Transverse colon (tissue), 4 donors: ENCODE measurements at regions not wholly inside any gene's neighbourhood (a gene's known extent, or its start where the extent isn't known, plus 50 kb on each side); places are given as distances from the start of the nearest gene placed in this dataset.

ENCODE experiments used
- DNase-seq: peaks from one replicate; pipeline ENCODE4 v3.0.0-alpha.2; 2019
- H3K27ac ChIP-seq, 4 donors: fragments of 200-600 bp; sonication (generic); 2 replicates each; pipeline ENCODE4 v1.5.1; 2016 to 2018; ENCODE audit warnings: inconsistent platforms in 4 of 4
- H3K27me3 ChIP-seq: fragments of 200-600 bp; sonication (generic); 2 replicates; pipeline ENCODE4 v1.5.1; 2017; ENCODE audit warnings: inconsistent platforms
- H3K36me3 ChIP-seq, 4 donors: fragments of 200-600 bp; sonication (generic); 2 replicates each; pipeline ENCODE4 v1.5.1; 2017 to 2019; ENCODE audit warnings: inconsistent platforms in 4 of 4
- H3K4me1 ChIP-seq, 4 donors: fragments of 200-600 bp; sonication (generic); 2 replicates each; pipeline ENCODE4 v1.5.1; 2017 to 2020; ENCODE audit warnings: inconsistent platforms in 4 of 4
- H3K4me3 ChIP-seq, 4 donors: fragments of 200-600 bp; sonication (generic); 1 replicate in 1 of 4; 2 replicates in 3 of 4; pipeline versions ENCODE4 v1.5.1 to v1.6.1; 2017 to 2019; ENCODE audit warnings: inconsistent platforms in 4 of 4
- H3K9me3 ChIP-seq, 2 donors: fragments of 200-600 bp; sonication (generic); 2 replicates each; pipeline ENCODE4 v1.5.1; 2017 to 2019; ENCODE audit warnings: inconsistent platforms in 2 of 2
- CTCF ChIP-seq, 5 experiments: fragments of 200-600 bp in 3 of 5; fragments of 450-650 bp in 2 of 5; sonication (generic) in 3 of 5; IDR thresholded peaks; 1 replicate in 2 of 5; 2 replicates in 3 of 5; pipeline ENCODE4 v1.5.1; 2016 to 2017; ENCODE audit warnings: antibody characterized with exemption in 5 of 5, inconsistent platforms in 3 of 5, mild to moderate bottlenecking in 2 of 5, moderate library complexity in 1 of 5
- EP300 ChIP-seq: sonication (generic); formaldehyde crosslinking; IDR thresholded peaks from one replicate; pipeline ENCODE4 v1.6.1; 2017; ENCODE audit warnings: antibody characterized with exemption, low read depth
- POLR2A ChIP-seq: fragments of 450-650 bp; IDR thresholded peaks from one replicate; pipeline ENCODE4 v1.6.1; 2016; ENCODE audit warnings: antibody characterized with exemption, mild to moderate bottlenecking, moderate library complexity
- POLR2AphosphoS5 ChIP-seq, 3 donors: sonication (generic); formaldehyde crosslinking; IDR thresholded peaks; one replicate each; pipeline ENCODE4 v1.6.1; 2016; ENCODE audit warnings: antibody characterized with exemption in 3 of 3
- WGBS, 2 donors: methylation state at CpG; one replicate each; pipeline ENCODE4 v1.1.5; 2018; ENCODE audit warnings: low coverage in 1 of 2; 5-methylcytosine and 5-hydroxymethylcytosine counted together
- in situ Hi-C, 4 donors: fragments of 200-750 bp; cut with MboI; loops; one replicate each; pipeline versions ENCODE4 v1.15.0 to v1.15.1; 2017; ENCODE audit warnings: low sequenced_read_pairs in 3 of 4, low pct_ligation_motif_present in 1 of 4, low pct_unique_long_range_greater_than_20kb in 1 of 4
- intact Hi-C: fragments of 100-400 bp; cut with DNase I; formaldehyde crosslinking; loops from one replicate; pipeline ENCODE4 v1.15.1; 2023; ENCODE audit warnings: low total_unique reads

DNA sequence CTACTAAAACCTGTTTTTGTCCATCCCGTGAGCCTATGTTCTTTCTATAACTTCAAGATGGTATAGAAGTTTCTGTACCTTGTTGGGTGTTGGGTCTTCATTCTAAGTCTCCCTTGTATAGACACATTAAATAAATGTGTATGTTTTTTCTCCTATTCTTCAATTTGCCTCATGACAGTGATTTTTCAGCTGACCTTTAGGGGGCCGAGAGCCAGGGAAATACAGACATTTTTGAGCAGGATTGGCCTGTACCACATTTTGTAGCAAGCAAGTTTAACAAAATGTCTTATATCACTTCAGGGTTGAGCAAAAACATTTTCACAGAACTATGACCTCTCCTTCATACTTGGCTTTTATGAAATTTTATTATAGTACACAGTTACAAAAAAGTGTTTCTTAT is 495.4 kb upstream of the CDH7 start:
- DNase-seq = no peak
- in situ Hi-C loops = no loop called here
- H3K36me3 ChIP-seq = no peaks in the 10 kb centered on the region
- intact Hi-C loops = no loop called here
- no peaks in the 10 kb centered on the region for H3K9me3 ChIP-seq
- no peak overlapping the region for H3K27ac ChIP-seq
- no peaks in the 10 kb centered on the region for H3K4me1 ChIP-seq
- H3K27me3 ChIP-seq = no peaks in the 10 kb centered on the region
- no peak for TF ChIP-seq EP300
- no peak for TF ChIP-seq CTCF (IDR thresholded peaks at IDR 0.05)
- TF ChIP-seq POLR2AphosphoS5 (IDR thresholded peaks at IDR 0.05) = no peak
- TF ChIP-seq POLR2A = no peak
- WGBS, 2 donors = 77 to 78% methylated on average over 2 of the region's 2 CpGs
- no peak overlapping the region for H3K4me3 ChIP-seq

DNA sequence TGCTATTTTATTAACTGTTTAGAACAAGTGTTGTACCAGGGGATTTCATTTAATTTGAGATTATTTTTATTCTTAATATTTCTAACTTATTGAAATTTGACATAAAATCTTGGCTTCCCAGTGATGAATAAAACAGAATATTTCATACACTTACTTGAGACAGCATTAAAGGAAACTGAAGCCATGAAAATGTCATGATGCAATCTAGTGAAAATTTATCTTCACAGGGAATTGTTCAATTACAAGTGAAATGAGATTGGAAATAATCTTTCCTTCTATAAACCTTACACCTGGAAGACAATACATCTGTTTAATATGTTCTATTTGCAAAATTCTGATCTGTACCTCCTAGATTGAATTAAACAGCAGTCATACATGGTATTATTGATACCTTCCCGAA is 511.0 kb upstream of the CDH7 start:
- intact Hi-C loops (no loop called here), in situ Hi-C loops (no loop called here)
- H3K36me3 ChIP-seq = no peaks in the 10 kb centered on the region
- no peak overlapping the region for H3K27ac ChIP-seq
- H3K4me1 ChIP-seq = no peaks in the 10 kb centered on the region
- DNase-seq = no peak
- H3K4me3 ChIP-seq = no peak overlapping the region
- H3K27me3 ChIP-seq = no peaks in the 10 kb centered on the region
- TF ChIP-seq EP300 (no peak), POLR2A (no peak), CTCF (IDR thresholded peaks at IDR 0.05) (no peak), POLR2AphosphoS5 (IDR thresholded peaks at IDR 0.05) (no peak)
- no peaks in the 10 kb centered on the region for H3K9me3 ChIP-seq
- 80 to 82% methylated on average over 1 of the region's 1 CpG for WGBS, 2 donors

DNA sequence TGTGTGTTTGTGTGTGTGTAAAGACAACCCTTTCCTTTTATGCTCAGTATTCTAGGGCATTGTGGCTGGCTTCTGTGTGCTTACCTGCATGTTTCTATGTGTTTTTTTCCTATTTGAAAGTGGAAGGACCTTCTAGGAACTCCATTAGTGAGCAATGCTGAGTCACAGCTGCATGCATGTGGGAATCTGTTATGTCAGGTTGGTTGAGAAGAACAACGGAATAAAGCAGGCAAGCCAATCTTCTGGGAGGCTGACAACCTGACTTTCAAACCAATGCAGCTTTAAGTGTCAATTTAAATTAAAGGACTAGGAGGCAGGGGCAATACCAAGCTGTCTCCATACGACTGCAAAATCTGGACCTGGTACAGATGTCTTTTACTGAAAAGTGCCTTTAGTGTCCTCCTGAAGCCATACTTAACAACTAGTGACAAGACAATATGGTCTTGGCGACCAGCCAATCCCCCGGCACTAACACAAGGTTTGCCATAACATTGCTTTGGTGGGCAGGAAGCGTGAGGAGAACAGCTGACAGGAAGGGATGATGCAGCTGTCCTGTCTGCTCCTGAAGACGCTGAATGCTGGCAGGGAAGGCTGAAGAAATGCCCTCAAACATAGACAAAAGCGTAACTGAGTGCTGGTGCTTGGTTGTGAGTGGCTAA is 514.7 kb upstream of the CDH7 start:
- intact Hi-C loops = no loop called here
- TF ChIP-seq CTCF (IDR thresholded peaks at IDR 0.05) (no peak), POLR2A (no peak), EP300 (no peak), POLR2AphosphoS5 (IDR thresholded peaks at IDR 0.05) (no peak)
- H3K27ac ChIP-seq = no peak overlapping the region
- no peaks in the 10 kb centered on the region for H3K27me3 ChIP-seq
- H3K4me3 ChIP-seq = no peak overlapping the region
- no peaks in the 10 kb centered on the region for H3K36me3 ChIP-seq
- in situ Hi-C loops = no loop called here
- H3K9me3 ChIP-seq = no peaks in the 10 kb centered on the region
- H3K4me1 ChIP-seq = no peaks in the 10 kb centered on the region
- DNase-seq = no peak
- WGBS, 2 donors = 15 to 26% methylated on average over 5 to 7 of the region's 7 CpGs

GRCh38 chr18:65230311-65230710 is 520.5 kb upstream of the CDH7 start:
- no peaks in the 10 kb centered on the region for H3K9me3 ChIP-seq
- TF ChIP-seq EP300 (no peak), CTCF (IDR thresholded peaks at IDR 0.05) (no peak), POLR2AphosphoS5 (IDR thresholded peaks at IDR 0.05) (no peak), POLR2A (no peak)
- H3K27ac ChIP-seq = no peak overlapping the region
- H3K36me3 ChIP-seq = no peaks in the 10 kb centered on the region
- intact Hi-C loops = no loop called here
- DNase-seq = no peak
- no peaks in the 10 kb centered on the region for H3K27me3 ChIP-seq
- no peak overlapping the region for H3K4me3 ChIP-seq
- WGBS, 2 donors = 70 to 87% methylated on average over 3 to 4 of the region's 4 CpGs
- in situ Hi-C loops = no loop called here
- H3K4me1 ChIP-seq = no peaks in the 10 kb centered on the region
